ENCODE measurements at regions not wholly inside any gene's neighbourhood (a gene's known extent, or its start where the extent isn't known, plus 50 kb on each side); places are given as distances from the start of the nearest gene placed in this dataset.

DNA sequence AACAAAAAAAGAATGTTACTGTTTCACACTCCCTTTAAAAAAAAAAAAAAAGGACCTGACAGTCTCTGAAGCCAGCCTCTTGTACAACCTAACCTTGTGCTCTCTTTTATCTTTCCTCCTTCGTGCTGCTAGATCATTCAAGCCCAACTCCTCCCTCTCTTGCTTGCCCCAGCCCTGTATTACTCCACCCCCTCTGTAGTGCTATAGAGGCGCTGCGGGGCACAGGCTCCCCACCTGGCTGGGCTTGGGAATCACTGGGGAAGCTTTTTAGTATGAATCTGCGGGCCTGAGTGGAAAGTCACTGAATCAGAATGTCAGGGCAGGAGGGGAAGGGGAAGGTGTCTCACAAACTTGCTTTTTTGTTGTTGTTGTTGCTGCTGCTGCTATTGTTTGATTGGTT lies 383.7 kb upstream of the CAMK1G start:
- TF ChIP-seq, protein P1, sequence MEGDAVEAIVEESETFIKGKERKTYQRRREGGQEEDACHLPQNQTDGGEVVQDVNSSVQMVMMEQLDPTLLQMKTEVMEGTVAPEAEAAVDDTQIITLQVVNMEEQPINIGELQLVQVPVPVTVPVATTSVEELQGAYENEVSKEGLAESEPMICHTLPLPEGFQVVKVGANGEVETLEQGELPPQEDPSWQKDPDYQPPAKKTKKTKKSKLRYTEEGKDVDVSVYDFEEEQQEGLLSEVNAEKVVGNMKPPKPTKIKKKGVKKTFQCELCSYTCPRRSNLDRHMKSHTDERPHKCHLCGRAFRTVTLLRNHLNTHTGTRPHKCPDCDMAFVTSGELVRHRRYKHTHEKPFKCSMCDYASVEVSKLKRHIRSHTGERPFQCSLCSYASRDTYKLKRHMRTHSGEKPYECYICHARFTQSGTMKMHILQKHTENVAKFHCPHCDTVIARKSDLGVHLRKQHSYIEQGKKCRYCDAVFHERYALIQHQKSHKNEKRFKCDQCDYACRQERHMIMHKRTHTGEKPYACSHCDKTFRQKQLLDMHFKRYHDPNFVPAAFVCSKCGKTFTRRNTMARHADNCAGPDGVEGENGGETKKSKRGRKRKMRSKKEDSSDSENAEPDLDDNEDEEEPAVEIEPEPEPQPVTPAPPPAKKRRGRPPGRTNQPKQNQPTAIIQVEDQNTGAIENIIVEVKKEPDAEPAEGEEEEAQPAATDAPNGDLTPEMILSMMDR (IDR thresholded peaks at IDR 0.05; ENCODE audit: insufficient read depth, low read depth, low read length), result no peak
- no peak for TF ChIP-seq EZH2 (IDR thresholded peaks at IDR 0.05; ENCODE audit: insufficient read depth, low read length)
